SJSA1 (cell line): ENCODE measurements at regions not wholly inside any gene's neighbourhood (a gene's known extent, or its start where the extent isn't known, plus 50 kb on each side); places are given as distances from the start of the nearest gene placed in this dataset.

Experiments used
- DNase-seq, 2 experiments: peaks; one replicate each; pipeline ENCODE4 v3.0.0-alpha.2; 2015 to 2020; ENCODE audit warnings: low spot score in 2 of 2, low read depth in 1 of 2
- H3K27ac ChIP-seq: fragments of 250-450 bp; sonication (Bioruptor Pico); 2 replicates; pipeline ENCODE4 v1.5.1; 2020; ENCODE audit warnings: mild to moderate bottlenecking, moderate library complexity
- H3K27me3 ChIP-seq: fragments of 250-450 bp; sonication (Bioruptor Pico); replicated peaks from 2 replicates; pipeline ENCODE4 v1.5.1; 2020; ENCODE audit warnings: mild to moderate bottlenecking, moderate library complexity
- H3K36me3 ChIP-seq: fragments of 250-450 bp; sonication (Bioruptor Pico); 2 replicates; pipeline ENCODE4 v1.5.1; 2020; ENCODE audit warnings: mild to moderate bottlenecking
- H3K4me1 ChIP-seq: fragments of 250-450 bp; sonication (Bioruptor Pico); replicated peaks from 2 replicates; pipeline ENCODE4 v1.6.1; 2021; ENCODE audit warnings: mild to moderate bottlenecking
- H3K4me3 ChIP-seq: fragments of 250-450 bp; sonication (Bioruptor Pico); 2 replicates; pipeline ENCODE4 v1.5.1; 2020; ENCODE audit warnings: mild to moderate bottlenecking
- H3K9me3 ChIP-seq: fragments of 250-450 bp; sonication (Bioruptor Pico); replicated peaks from 2 replicates; pipeline ENCODE4 v1.5.1; 2020; ENCODE audit warnings: mild to moderate bottlenecking

DNA sequence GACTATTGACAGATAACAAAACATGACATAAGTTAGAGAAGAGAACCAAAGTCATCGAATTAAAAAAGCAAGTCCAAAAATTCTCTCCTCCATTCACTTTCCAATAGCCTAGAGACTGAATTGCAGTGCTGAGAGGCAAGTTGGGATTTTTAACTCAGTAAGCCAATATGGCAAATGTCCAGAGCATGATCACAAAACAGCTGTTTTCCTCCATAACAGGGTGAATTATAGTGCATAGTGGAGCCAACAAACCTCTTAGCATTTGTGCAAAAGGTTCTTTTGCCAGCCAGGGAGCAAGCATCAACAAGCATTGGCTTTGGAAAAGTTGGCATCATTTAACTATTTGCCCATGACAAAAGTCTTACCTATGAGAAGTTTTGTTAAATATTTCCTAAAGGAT is 458.8 kb upstream of the NOVA1 start:
- Histone ChIP-seq H3K27me3 (no peaks in the 10 kb centered on the region), H3K36me3 (no peaks in the 10 kb centered on the region), H3K4me1 (no peaks in the 10 kb centered on the region), H3K27ac (no peak overlapping the region), H3K4me3 (no peak overlapping the region), H3K9me3 (no peaks in the 10 kb centered on the region)
- no peak for DNase-seq

DNA sequence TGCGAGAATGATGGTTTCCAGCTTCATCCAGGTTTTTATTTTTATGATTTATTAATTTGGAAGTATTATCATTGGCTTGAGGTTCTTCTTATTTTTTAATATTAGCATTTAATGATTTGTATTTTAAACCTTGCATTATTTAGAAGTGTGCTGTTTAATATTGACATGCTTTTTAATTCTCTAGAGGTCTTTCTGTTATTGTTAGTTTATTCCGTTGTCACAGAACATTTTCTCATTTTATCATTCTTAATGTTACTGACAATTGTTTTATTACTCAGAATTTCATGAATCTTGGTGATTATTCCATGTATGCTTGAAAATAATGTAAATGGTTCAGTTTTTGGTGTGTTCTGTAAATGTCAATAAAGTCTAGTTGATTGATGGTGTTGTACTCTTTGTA is 463.5 kb upstream of the NOVA1 start:
- Histone ChIP-seq H3K4me1 (no peaks in the 10 kb centered on the region), H3K36me3 (no peaks in the 10 kb centered on the region), H3K27ac (no peak overlapping the region), H3K4me3 (no peak overlapping the region), H3K27me3 (no peaks in the 10 kb centered on the region), H3K9me3 (no peaks in the 10 kb centered on the region)
- no peak for DNase-seq

DNA sequence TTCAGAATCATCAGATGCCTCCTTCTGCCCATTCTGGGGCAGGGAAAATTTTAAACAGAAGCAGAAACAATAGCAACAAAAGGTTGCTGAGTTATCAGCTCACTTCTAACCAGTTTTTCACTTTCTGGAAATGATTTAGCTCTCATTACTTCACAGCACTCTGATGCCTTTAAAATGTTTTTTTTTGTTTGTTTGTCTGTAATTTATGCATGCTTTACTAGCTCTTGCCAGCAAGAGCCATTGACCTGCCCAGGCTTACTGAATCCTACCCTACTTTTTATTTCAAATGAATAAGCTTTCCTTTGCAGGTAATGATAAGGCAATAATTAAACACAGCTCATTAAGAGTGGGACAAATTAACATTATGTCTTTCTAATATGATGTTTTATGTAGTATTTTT is 466.1 kb upstream of the NOVA1 start:
- Histone ChIP-seq H3K4me1 (no peaks in the 10 kb centered on the region), H3K27ac (no peak overlapping the region), H3K4me3 (no peak overlapping the region), H3K36me3 (no peaks in the 10 kb centered on the region), H3K27me3 (no peaks in the 10 kb centered on the region), H3K9me3 (no peaks in the 10 kb centered on the region)
- no peak for DNase-seq

DNA sequence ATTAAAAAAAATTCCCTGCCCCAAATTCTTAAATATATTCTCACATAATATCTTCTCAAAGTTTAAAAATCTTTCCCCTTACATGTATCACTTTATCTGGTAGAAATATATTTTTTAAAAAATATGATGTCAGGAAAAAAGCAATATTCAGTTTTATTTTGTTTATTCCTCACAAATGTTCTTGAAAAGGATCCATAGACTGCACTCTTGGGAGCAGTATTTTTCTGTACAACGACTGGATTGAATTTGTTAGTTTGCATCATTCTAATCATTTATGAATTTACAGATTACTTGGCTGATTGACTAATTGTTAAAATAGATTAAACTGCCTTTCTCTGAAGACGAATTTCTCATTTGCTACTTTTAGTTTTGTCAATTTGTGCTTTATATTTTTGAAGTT is 468.1 kb upstream of the NOVA1 start:
- no peak overlapping the region for H3K4me3 ChIP-seq
- no peak overlapping the region for H3K27ac ChIP-seq
- H3K9me3 ChIP-seq: no peaks in the 10 kb centered on the region
- H3K36me3 ChIP-seq: no peaks in the 10 kb centered on the region
- no peaks in the 10 kb centered on the region for H3K4me1 ChIP-seq
- no peaks in the 10 kb centered on the region for H3K27me3 ChIP-seq
- no peak for DNase-seq

DNA sequence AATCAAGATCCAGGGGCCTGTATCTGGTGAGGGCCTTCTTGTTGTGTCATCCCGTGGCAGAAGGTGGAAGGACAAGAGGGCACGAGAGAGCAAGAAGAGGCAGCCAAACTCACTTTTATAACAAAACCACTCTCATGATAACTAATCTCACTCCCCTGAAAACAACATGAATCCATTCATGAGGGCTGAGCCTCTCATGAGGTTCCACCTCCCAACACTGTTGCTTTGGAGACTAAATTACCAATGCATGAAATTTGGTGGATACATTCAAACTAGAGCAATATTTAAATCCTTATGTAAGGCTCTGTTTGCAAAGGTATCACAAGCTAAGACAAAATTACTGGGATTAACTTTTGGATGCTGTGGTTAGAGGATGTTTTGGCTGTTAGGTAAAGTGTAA is 470.1 kb upstream of the NOVA1 start:
- no peaks in the 10 kb centered on the region for H3K9me3 ChIP-seq
- no peaks in the 10 kb centered on the region for H3K4me1 ChIP-seq
- H3K27me3 ChIP-seq: no peaks in the 10 kb centered on the region
- H3K36me3 ChIP-seq: no peaks in the 10 kb centered on the region
- DNase-seq: no peak
- H3K27ac ChIP-seq: no peak overlapping the region
- H3K4me3 ChIP-seq: no peak overlapping the region

DNA sequence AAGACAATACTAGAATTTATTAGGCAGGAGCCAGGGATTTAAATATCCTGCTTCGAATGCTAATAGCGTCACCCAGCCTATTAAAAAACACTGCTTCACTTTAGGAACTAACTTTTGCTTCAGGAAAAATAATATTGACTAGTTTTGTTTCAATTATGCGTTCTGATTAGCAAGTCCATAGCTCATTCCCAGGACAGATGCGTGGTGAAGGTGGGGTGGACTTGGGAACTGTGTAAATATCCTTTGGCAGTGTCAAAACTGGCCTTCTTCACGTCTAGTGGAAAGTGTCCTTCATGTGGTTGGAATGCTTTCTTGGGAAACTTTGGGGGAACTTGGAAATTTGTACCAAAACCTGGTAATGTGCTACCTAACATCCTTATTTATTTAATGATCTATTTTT is 474.8 kb upstream of the NOVA1 start:
- no peaks in the 10 kb centered on the region for H3K4me1 ChIP-seq
- no peaks in the 10 kb centered on the region for H3K36me3 ChIP-seq
- H3K27ac ChIP-seq: no peak overlapping the region
- no peak for DNase-seq
- no peaks in the 10 kb centered on the region for H3K9me3 ChIP-seq
- H3K27me3 ChIP-seq: no peaks in the 10 kb centered on the region
- no peak overlapping the region for H3K4me3 ChIP-seq

DNA sequence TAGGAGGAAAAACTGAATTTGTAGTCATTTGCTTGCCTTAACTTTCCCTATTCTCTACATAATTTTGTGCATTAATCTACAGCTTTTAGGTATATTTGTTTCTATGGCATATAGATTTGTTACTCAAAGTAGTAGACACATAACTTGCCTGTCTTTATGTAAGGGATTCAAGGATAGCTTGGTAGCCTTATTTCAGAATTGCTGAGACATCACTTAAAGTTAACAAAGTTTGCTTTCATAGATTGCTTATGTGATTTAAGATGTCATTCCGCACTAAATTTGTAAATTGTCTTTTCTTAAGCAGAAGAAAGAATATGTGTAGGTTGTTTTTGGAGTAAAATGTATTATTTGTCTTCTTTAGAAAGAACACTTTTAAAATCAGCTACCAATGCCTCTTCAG is 477.7 kb upstream of the NOVA1 start:
- DNase-seq: no peak

DNA sequence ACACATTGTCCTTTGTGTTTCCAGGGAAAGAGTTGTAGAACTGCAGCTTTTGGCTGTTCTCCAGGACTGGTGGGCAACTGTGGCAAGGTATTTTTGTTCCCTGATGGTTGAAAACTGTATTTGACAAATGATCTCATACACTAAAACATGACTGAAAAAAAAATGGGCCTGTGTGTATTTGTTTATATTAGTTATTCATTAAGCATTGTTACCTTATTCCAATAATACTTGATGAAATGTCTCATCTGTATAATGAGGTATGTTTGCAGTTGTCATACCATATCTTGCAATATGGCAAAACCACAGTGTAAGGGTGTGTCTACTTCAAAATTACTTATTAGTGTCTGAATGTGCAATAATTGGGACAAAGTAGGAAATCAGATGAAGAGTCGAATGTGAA is 479.4 kb upstream of the NOVA1 start:
- no peak overlapping the region for H3K27ac ChIP-seq
- H3K36me3 ChIP-seq: no peaks in the 10 kb centered on the region
- no peaks in the 10 kb centered on the region for H3K9me3 ChIP-seq
- DNase-seq: no peak
- H3K27me3 ChIP-seq: no peaks in the 10 kb centered on the region
- H3K4me1 ChIP-seq: no peaks in the 10 kb centered on the region
- no peak overlapping the region for H3K4me3 ChIP-seq

More for the DNA sequence above, 477.7 kb upstream of the NOVA1 start:
- Histone ChIP-seq H3K4me1 (no peaks in the 10 kb centered on the region), H3K4me3 (no peak overlapping the region), H3K36me3 (no peaks in the 10 kb centered on the region), H3K27ac (no peak overlapping the region), H3K9me3 (no peaks in the 10 kb centered on the region), H3K27me3 (no peaks in the 10 kb centered on the region)

DNA sequence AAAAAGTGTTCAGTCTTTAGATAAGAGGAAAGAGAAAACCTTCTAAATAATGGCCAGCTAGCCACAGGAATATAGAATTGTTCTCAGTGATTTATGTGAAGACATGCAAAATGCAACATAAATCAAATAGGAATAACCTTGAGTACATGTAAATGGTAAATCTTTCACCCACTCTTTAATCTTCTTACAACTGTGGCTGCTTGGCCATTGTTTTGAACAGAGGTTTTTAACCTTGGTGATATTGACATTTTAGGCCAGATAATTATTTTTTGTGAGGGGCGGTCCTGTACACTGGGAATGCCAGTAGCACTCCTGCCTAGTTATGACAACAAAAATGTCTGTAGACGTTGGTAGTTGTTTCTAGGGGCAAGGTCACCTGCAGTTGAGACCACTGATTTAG is 479.9 kb upstream of the NOVA1 start:
- Histone ChIP-seq H3K4me1 (no peaks in the 10 kb centered on the region), H3K36me3 (no peaks in the 10 kb centered on the region), H3K4me3 (no peak overlapping the region), H3K27ac (no peak overlapping the region), H3K9me3 (no peaks in the 10 kb centered on the region), H3K27me3 (no peaks in the 10 kb centered on the region)
- DNase-seq: no peak

DNA sequence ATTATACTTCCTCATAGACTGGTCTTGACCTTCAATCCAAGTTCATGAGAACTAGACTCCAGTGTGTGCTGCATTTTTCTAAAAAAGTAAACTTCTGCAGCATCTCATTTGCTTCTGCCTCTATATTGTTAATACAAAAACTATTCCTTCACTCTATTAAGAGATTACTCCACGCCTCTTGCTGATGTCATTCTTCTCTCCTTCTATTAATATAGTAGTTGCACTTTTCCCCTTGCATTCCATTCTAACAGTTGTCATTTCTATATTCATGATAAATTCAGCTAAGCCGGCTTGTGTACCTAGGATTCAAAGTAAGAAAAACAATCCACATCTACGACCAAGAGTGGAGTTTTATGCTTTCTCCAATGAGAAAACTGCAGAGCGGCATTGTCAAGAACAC is 480.4 kb upstream of the NOVA1 start:
- DNase-seq: no peak
- Histone ChIP-seq H3K27me3 (no peaks in the 10 kb centered on the region), H3K4me1 (no peaks in the 10 kb centered on the region), H3K4me3 (no peak overlapping the region), H3K9me3 (no peaks in the 10 kb centered on the region), H3K36me3 (no peaks in the 10 kb centered on the region), H3K27ac (no peak overlapping the region)

DNA sequence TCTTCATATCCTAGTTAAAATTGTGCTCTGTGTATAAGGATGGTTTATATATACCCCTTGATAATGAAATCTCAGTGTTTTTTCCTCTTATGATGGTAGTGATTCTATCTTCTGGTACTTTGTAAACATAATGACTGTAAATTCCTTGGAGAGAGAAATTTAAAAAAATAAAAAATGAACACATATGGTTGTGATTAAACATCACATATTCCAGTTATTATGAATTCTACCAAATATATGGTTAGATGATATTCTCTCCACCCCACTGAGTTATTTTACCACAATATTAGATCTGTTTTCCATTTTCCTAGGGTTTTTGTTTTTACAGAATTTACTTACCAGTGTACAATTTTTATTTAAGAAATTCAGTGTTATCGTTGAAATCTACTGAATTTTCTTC is 481.9 kb upstream of the NOVA1 start:
- Histone ChIP-seq H3K27me3 (no peaks in the 10 kb centered on the region), H3K36me3 (no peaks in the 10 kb centered on the region), H3K9me3 (no peaks in the 10 kb centered on the region), H3K4me1 (no peaks in the 10 kb centered on the region), H3K27ac (no peak overlapping the region), H3K4me3 (no peak overlapping the region)
- no peak for DNase-seq

DNA sequence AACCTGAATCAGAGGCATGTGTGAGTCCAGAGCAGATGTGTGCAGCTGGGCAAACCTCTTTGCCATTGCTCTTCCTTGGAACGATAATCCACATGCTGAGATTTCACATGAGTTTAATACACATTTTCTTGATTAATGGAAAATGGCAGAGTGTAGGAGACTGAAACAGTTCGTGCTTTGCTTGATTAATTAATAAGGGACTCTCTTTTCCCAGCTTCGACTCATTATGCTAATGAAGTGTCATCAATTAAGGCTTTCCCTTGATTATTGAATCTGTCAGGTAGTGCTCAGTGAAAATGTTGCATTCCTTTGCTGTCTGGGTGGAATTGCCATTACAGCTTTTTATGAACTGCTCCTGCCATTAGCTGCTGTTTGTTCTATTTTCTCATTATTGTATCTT is 487.7 kb upstream of the NOVA1 start:
- DNase-seq: no peak
- Histone ChIP-seq H3K4me1 (no peaks in the 10 kb centered on the region), H3K36me3 (no peaks in the 10 kb centered on the region), H3K9me3 (no peaks in the 10 kb centered on the region), H3K27me3 (no peaks in the 10 kb centered on the region), H3K27ac (no peak overlapping the region), H3K4me3 (no peak overlapping the region)

DNA sequence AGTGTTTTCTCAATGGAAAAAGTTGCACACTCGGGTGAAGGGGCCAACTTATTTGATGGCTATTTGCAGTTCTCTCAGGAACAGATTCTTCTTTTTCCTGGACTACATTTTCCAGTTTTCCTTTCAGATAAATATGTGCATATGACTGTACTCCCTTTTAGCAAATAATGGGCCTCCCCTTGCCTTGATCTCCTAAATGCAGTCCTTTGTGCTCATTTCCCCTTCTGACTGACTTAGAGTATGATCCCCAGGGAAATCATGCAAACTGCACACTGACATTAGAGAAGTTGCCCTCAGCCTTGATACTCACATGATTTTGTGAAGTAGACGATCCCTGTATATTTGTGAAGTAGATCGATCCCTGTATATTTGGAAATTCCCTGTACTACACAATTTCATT is 492.9 kb upstream of the NOVA1 start:
- Histone ChIP-seq H3K4me3 (no peak overlapping the region), H3K27ac (no peak overlapping the region), H3K9me3 (no peaks in the 10 kb centered on the region), H3K4me1 (no peaks in the 10 kb centered on the region), H3K36me3 (no peaks in the 10 kb centered on the region), H3K27me3 (no peaks in the 10 kb centered on the region)
- DNase-seq: no peak

DNA sequence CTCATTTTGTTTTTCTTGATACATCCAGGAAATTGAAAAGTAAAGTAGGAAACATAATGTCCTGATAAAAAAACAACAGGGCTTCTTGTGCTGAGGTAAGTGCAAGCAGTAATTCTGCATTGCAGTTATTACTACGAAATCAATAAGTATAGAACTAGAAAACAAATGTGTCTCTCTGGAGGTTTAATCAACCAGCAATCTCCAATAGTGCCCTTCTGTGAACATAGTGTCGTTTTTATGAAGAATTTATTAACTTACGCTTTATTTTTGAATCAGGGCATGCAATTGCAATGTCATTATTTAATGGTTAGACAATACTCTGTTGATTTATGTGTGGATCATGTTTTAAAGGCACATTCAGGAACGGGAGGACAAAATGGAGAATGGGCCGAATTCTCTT is 494.1 kb upstream of the NOVA1 start:
- Histone ChIP-seq H3K27ac (no peak overlapping the region), H3K27me3 (no peaks in the 10 kb centered on the region), H3K36me3 (no peaks in the 10 kb centered on the region), H3K9me3 (no peaks in the 10 kb centered on the region), H3K4me3 (no peak overlapping the region), H3K4me1 (no peaks in the 10 kb centered on the region)
- DNase-seq: no peak

DNA sequence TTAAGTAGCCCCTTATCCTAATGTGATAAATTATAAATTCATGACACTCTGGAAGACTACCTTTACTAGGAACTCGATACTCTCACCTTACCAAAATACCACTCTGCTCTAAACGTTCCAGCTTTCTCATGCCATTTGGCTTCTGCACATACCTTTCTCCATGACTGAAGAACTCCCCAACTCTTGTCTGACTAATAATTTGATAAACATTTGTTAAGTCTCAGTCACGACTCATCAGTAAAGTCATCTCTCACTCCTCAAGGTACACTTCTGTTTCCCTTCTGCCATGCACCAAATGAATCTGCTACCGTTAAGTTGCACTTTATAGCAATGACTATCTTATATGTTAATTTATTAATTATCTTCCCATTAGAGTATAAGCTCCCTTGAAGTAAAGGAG is 498.3 kb upstream of the NOVA1 start:
- Histone ChIP-seq H3K4me3 (no peak overlapping the region), H3K27ac (no peak overlapping the region), H3K4me1 (no peaks in the 10 kb centered on the region), H3K9me3 (no peaks in the 10 kb centered on the region), H3K36me3 (no peaks in the 10 kb centered on the region), H3K27me3 (no peaks in the 10 kb centered on the region)
- no peak for DNase-seq

DNA sequence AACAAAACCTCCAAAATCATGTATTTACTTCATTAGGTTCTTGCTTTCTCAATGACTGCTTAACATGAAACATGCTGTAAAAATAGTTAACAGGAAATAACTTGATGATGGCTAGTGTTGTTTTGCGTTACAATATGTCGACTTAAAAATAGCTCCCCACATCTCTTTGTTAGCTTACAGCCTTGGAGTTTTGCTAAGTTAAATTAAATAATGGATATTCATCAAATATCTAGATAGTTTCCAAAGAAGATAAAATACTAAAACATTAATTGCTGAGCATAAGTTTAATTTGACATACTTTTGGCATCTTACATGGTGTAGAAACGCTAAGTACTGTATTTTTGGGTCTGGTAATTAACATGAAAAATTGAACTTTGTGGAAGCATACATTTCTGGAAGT is 500.6 kb upstream of the NOVA1 start:
- Histone ChIP-seq H3K4me3 (no peak overlapping the region), H3K9me3 (no peaks in the 10 kb centered on the region), H3K36me3 (no peaks in the 10 kb centered on the region), H3K27me3 (no peaks in the 10 kb centered on the region), H3K4me1 (no peaks in the 10 kb centered on the region), H3K27ac (no peak overlapping the region)
- DNase-seq: no peak
